NCI-H187 (cell line): ENCODE measurements at regions not wholly inside any gene's neighbourhood (a gene's known extent, or its start where the extent isn't known, plus 50 kb on each side); places are given as distances from the start of the nearest gene placed in this dataset.

Source experiments
- DNase-seq, 2 experiments: peaks; one replicate each; lab custom pipeline; 2025; lab: John Stamatoyannopoulos, UW

GRCh38 chr3:31050296-31050695, 155.8 kb upstream of the GADL1 start:
- no peak for DNase-seq

GRCh38 chr3:31051226-31051625, 156.8 kb upstream of the GADL1 start:
- DNase-seq = no peak

- no peak for DNase-seq
Measured at GRCh38 chr3:31053299-31053698, 158.8 kb upstream of the GADL1 start.

GRCh38 chr3:31054032-31054431, 159.6 kb upstream of the GADL1 start:
- DNase-seq = no peak

GRCh38 chr3:31055757-31056156, 161.3 kb upstream of the GADL1 start:
- no peak for DNase-seq

GRCh38 chr3:31057891-31058290, 163.4 kb upstream of the GADL1 start:
- no peak for DNase-seq

- DNase-seq = no peak
Measured at GRCh38 chr3:31064021-31064420, 169.6 kb upstream of the GADL1 start.

- no peak for DNase-seq
Measured at GRCh38 chr3:31065765-31066164, 171.3 kb upstream of the GADL1 start.

GRCh38 chr3:31067004-31067403, 172.5 kb upstream of the GADL1 start:
- no peak for DNase-seq

GRCh38 chr3:31075471-31075870, 181.0 kb upstream of the GADL1 start:
- no peak for DNase-seq

GRCh38 chr3:31075876-31076275, 181.4 kb upstream of the GADL1 start:
- DNase-seq = no peak

GRCh38 chr3:31077021-31077601, 182.7 kb upstream of the GADL1 start:
- no peak for DNase-seq

- no peak for DNase-seq
Measured at GRCh38 chr3:31077826-31078225, 183.4 kb upstream of the GADL1 start.

GRCh38 chr3:31079689-31080088, 185.2 kb upstream of the GADL1 start:
- DNase-seq = no peak

- no peak for DNase-seq
Measured at GRCh38 chr3:31081018-31081662, 186.7 kb upstream of the GADL1 start.

- DNase-seq = no peak
Measured at GRCh38 chr3:31086148-31086547, 191.7 kb upstream of the GADL1 start.

- no peak for DNase-seq
Measured at GRCh38 chr3:31086698-31087097, 192.2 kb upstream of the GADL1 start.

- DNase-seq = no peak
Measured at GRCh38 chr3:31091748-31092147, 197.3 kb upstream of the GADL1 start.

- no peak for DNase-seq
Measured at GRCh38 chr3:31092748-31093589, 198.5 kb upstream of the GADL1 start.

GRCh38 chr3:31093606-31094005, 199.1 kb upstream of the GADL1 start:
- no peak for DNase-seq

- no peak for DNase-seq
Measured at GRCh38 chr3:31094048-31094447, 199.6 kb upstream of the GADL1 start.

GRCh38 chr3:31095255-31095654, 200.8 kb upstream of the GADL1 start:
- DNase-seq = no peak
